SK-N-DZ (cell line): ENCODE measurements at regions not wholly inside any gene's neighbourhood (a gene's known extent, or its start where the extent isn't known, plus 50 kb on each side); places are given as distances from the start of the nearest gene placed in this dataset.
"Not testable (repeated sequence)": the region's sequence is repeated elsewhere in the genome, so short reads cannot be mapped to it uniquely, and the experiment has no call there.

ENCODE experiments used
- DNase-seq: peaks from one replicate; pipeline ENCODE4 v3.0.0-alpha.2; 2015; ENCODE audit warnings: low spot score

GRCh38 chr3:75312469-75312868 lies 351.7 kb upstream of the FRG2C start:
- DNase-seq: not testable (repeated sequence)

GRCh38 chr3:75319776-75320175 lies 344.4 kb upstream of the FRG2C start:
- DNase-seq: not testable (repeated sequence)

- DNase-seq: no peak
Measured at GRCh38 chr3:75320369-75320768, 343.8 kb upstream of the FRG2C start.

GRCh38 chr3:75321060-75321459 lies 343.1 kb upstream of the FRG2C start:
- DNase-seq: no peak

- not testable (repeated sequence) for DNase-seq
Measured at GRCh38 chr3:75323936-75324335, 340.2 kb upstream of the FRG2C start.

GRCh38 chr3:75325716-75326115 lies 338.4 kb upstream of the FRG2C start:
- no peak for DNase-seq

GRCh38 chr3:75327453-75327852 lies 336.7 kb upstream of the FRG2C start:
- DNase-seq: no peak

- peak; percentile 17 for DNase-seq
Measured at GRCh38 chr3:75329476-75330097, 334.5 kb upstream of the FRG2C start.

GRCh38 chr3:75330446-75330845 lies 333.7 kb upstream of the FRG2C start:
- not testable (repeated sequence) for DNase-seq

- peak; percentile 7 for DNase-seq
Measured at GRCh38 chr3:75332090-75332489, 332.0 kb upstream of the FRG2C start.

GRCh38 chr3:75332794-75333193 lies 331.3 kb upstream of the FRG2C start:
- no peak for DNase-seq

- no peak for DNase-seq
Measured at GRCh38 chr3:75334299-75334698, 329.8 kb upstream of the FRG2C start.

GRCh38 chr3:75337226-75337900 lies 326.8 kb upstream of the FRG2C start:
- no peak for DNase-seq

GRCh38 chr3:75338342-75338741 lies 325.8 kb upstream of the FRG2C start:
- no peak for DNase-seq

GRCh38 chr3:75341324-75342067 lies 322.6 kb upstream of the FRG2C start:
- DNase-seq: no peak

GRCh38 chr3:75342425-75342824 lies 321.7 kb upstream of the FRG2C start:
- no peak for DNase-seq

GRCh38 chr3:75350536-75350935 lies 313.6 kb upstream of the FRG2C start:
- not testable (repeated sequence) for DNase-seq

- not testable (repeated sequence) for DNase-seq
Measured at GRCh38 chr3:75362086-75362784, 301.9 kb upstream of the FRG2C start.

- not testable (repeated sequence) for DNase-seq
Measured at GRCh38 chr3:75372964-75373363, 291.2 kb upstream of the FRG2C start.

GRCh38 chr3:75379840-75380239 lies 284.3 kb upstream of the FRG2C start:
- not testable (repeated sequence) for DNase-seq

- no peak for DNase-seq
Measured at GRCh38 chr3:75380276-75380771, 283.8 kb upstream of the FRG2C start.

- DNase-seq: not testable (repeated sequence)
Measured at GRCh38 chr3:75384016-75384415, 280.1 kb upstream of the FRG2C start.
